GM23338 (cell line): ENCODE measurements at regions not wholly inside any gene's neighbourhood (a gene's known extent, or its start where the extent isn't known, plus 50 kb on each side); places are given as distances from the start of the nearest gene placed in this dataset.

ENCODE experiments used
- ATAC-seq: fragments of 200-7000 bp; cut with Tn5 transposase; 3 replicates; pipeline ENCODE4 v1.9.1; 2020
- DNase-seq: peaks from one replicate; pipeline ENCODE4 v3.0.0-alpha.2; 2015; ENCODE audit warnings: low spot score
- H2AFZ ChIP-seq: fragments of 200-600 bp; sonication (generic); 2 replicates; pipeline ENCODE4 v1.8.0; 2016; ENCODE audit warnings: antibody characterized with exemption, mild to moderate bottlenecking, moderate library complexity
- H3F3A ChIP-seq: fragments of 200-600 bp; sonication (generic); replicated peaks from 2 replicates; pipeline ENCODE4 v1.8.0; 2017; ENCODE audit warnings: antibody characterized with exemption, mixed run types, low read depth
- H3K27ac ChIP-seq: fragments of 200-600 bp; sonication (generic); 2 replicates; pipeline ENCODE4 v1.6.1; 2016; ENCODE audit warnings: low read depth
- H3K27me3 ChIP-seq: fragments of 200-600 bp; sonication (generic); 2 replicates; pipeline ENCODE4 v1.8.0; 2016; ENCODE audit warnings: mild to moderate bottlenecking, mixed run types, moderate library complexity; ENCODE audit not compliant: insufficient read depth
- H3K36me3 ChIP-seq: fragments of 200-600 bp; sonication (generic); 2 replicates; pipeline ENCODE4 v1.8.0; 2016; ENCODE audit warnings: mild to moderate bottlenecking; ENCODE audit not compliant: insufficient read depth
- H3K4me1 ChIP-seq: fragments of 200-600 bp; sonication (generic); 2 replicates; pipeline ENCODE4 v1.8.0; 2016; ENCODE audit warnings: mild to moderate bottlenecking, moderate library complexity; ENCODE audit not compliant: insufficient read depth
- H3K4me2 ChIP-seq: fragments of 200-600 bp; sonication (generic); 2 replicates; pipeline ENCODE4 v1.7.1; 2017; ENCODE audit warnings: mixed run types
- H3K4me3 ChIP-seq: fragments of 200-600 bp; sonication (generic); 2 replicates; pipeline ENCODE4 v1.6.1; 2016; ENCODE audit warnings: mixed run types
- H3K79me2 ChIP-seq: fragments of 200-600 bp; sonication (generic); replicated peaks from 2 replicates; pipeline ENCODE4 v1.8.0; 2017; ENCODE audit warnings: mild to moderate bottlenecking; ENCODE audit not compliant: insufficient read depth
- H3K9me2 ChIP-seq: fragments of 200-600 bp; sonication (generic); 2 replicates; pipeline ENCODE4 v1.8.0; 2017; ENCODE audit not compliant: insufficient read depth
- H4K20me1 ChIP-seq: fragments of 200-600 bp; sonication (generic); replicated peaks from 2 replicates; pipeline ENCODE4 v1.8.0; 2017; ENCODE audit warnings: mild to moderate bottlenecking; ENCODE audit not compliant: insufficient read depth
- H3K27ac Mint-ChIP-seq: 2 replicates; pipeline ENCODE4 v1.8.0; 2020; ENCODE audit warnings: inconsistent platforms, mild to moderate bottlenecking, moderate library complexity, mixed read lengths
- H3K27me3 Mint-ChIP-seq: 3 replicates; pipeline ENCODE4 v1.8.0; 2022; ENCODE audit warnings: low read depth, mild to moderate bottlenecking, moderate library complexity, mixed read lengths, inconsistent platforms; ENCODE audit not compliant: insufficient read depth, poor library complexity
- H3K36me3 Mint-ChIP-seq: 3 replicates; pipeline ENCODE4 v1.8.0; 2021; ENCODE audit warnings: low read depth, mild to moderate bottlenecking, inconsistent platforms, moderate library complexity, mixed read lengths
- H3K4me1 Mint-ChIP-seq: 3 replicates; pipeline ENCODE4 v1.8.0; 2020; ENCODE audit warnings: mild to moderate bottlenecking, inconsistent platforms, mixed read lengths
- H3K4me3 Mint-ChIP-seq: 3 replicates; pipeline ENCODE4 v1.8.0; 2021; ENCODE audit warnings: moderate library complexity, mild to moderate bottlenecking, inconsistent platforms, mixed read lengths
- H3K9me3 Mint-ChIP-seq: 3 replicates; pipeline ENCODE4 v1.8.0; 2020; ENCODE audit warnings: moderate library complexity, mild to moderate bottlenecking, inconsistent platforms, mixed read lengths
- CREB1 ChIP-seq: fragments of 250-450 bp; sonication (Bioruptor Pico); IDR thresholded peaks from 2 replicates; pipeline ENCODE4 v1.5.0; 2020; ENCODE audit warnings: low read depth, mild to moderate bottlenecking, moderate library complexity
- EZH2 ChIP-seq: fragments of 200-600 bp; sonication (generic); IDR thresholded peaks from one replicate; pipeline ENCODE4 v1.8.0; 2017; ENCODE audit warnings: antibody characterized with exemption, mild to moderate bottlenecking, low read depth; ENCODE audit not compliant: unreplicated experiment
- EZH2phosphoT487 ChIP-seq: fragments of 200-600 bp; sonication (generic); IDR thresholded peaks from one replicate; pipeline ENCODE4 v1.8.1; 2018; ENCODE audit warnings: antibody characterized with exemption; ENCODE audit not compliant: unreplicated experiment
- JUNB ChIP-seq: IDR thresholded peaks from one replicate; pipeline ENCODE4 v1.6.1; 2016; ENCODE audit warnings: antibody characterized with exemption; ENCODE audit not compliant: unreplicated experiment
- NANOG ChIP-seq: IDR thresholded peaks from 2 replicates; pipeline ENCODE4 v1.6.1; 2016; ENCODE audit warnings: antibody characterized with exemption, borderline replicate concordance
- POLR2AphosphoS5 ChIP-seq: IDR thresholded peaks from 2 replicates; pipeline ENCODE4 v1.6.1; 2016; ENCODE audit warnings: antibody characterized with exemption, low read depth
- STAT1 ChIP-seq: IDR thresholded peaks from one replicate; pipeline ENCODE4 v1.6.1; 2016; ENCODE audit warnings: antibody characterized with exemption; ENCODE audit not compliant: unreplicated experiment
- ZNF114 ChIP-seq: fragments of 250-450 bp; sonication (Bioruptor Pico); IDR thresholded peaks from 2 replicates; pipeline ENCODE4 v1.5.0; 2020; ENCODE audit warnings: mild to moderate bottlenecking, moderate library complexity
- ZNF331 ChIP-seq: fragments of 250-450 bp; sonication (Bioruptor Pico); IDR thresholded peaks from 2 replicates; pipeline ENCODE4 v1.5.0; 2020; ENCODE audit warnings: low read depth, mild to moderate bottlenecking, moderate library complexity
- TF ChIP-seq, protein P1 (sequence below), 2 experiments: fragments of 200-600 bp in 1 of 2; sonication (generic) in 1 of 2; conservative IDR thresholded peaks; 2 replicates each; pipeline versions ENCODE4 v1.5.1 to v1.6.1; 2016 to 2017; ENCODE audit warnings: antibody characterized with exemption in 2 of 2, low read depth in 2 of 2, mild to moderate bottlenecking in 2 of 2, moderate library complexity in 1 of 2
- TF ChIP-seq, protein P2 (sequence below): fragments of 250-450 bp; sonication (Bioruptor Pico); IDR thresholded peaks from 2 replicates; pipeline ENCODE4 v1.5.0; 2020; ENCODE audit warnings: mild to moderate bottlenecking, moderate library complexity
- TF ChIP-seq, protein P3 (sequence below): IDR thresholded peaks from one replicate; pipeline ENCODE4 v1.6.1; 2018; ENCODE audit warnings: antibody characterized with exemption; ENCODE audit not compliant: unreplicated experiment

DNA sequence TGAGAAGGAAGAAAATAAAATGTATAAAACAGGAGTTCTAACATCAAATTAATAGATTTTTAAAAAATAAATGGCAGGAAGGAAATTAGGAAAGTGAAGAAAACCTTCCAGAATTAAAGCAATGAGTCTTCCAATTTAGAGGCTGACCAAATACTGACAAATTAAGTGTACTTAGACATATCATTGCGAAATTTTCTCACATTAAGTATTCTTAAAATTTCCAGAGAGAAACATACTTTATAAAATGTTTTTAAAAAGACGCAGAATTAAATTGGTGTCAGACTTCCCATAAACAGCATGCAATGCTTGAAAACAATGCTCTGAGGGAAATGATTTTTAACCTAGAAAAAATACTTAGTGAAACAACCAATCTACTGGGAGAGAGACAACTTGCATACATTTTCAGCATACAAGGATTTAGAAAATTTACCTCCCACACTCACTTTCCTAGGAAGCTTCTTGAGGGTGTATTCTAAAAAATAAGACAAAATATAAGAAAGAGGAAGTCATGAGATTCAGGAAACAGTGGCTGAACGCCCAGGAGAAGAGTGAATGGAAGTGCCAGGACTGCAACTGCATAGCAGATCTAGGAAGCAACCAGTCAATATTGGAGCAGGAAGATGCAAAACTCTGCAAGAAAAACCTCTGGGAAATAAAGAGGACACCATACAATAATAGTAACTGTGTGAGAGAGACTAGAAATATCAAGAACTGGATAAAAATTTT is 339.9 kb downstream of the ADCYAP1 start:
- no peak overlapping the region for H3K4me2 ChIP-seq
- Mint-ChIP-seq H3K27me3 (no peaks in the 10 kb centered on the region), H3K27ac (no peak overlapping the region), H3K4me1 (no peaks in the 10 kb centered on the region), H3K9me3 (no peaks in the 10 kb centered on the region), H3K4me3 (no peak overlapping the region), H3K36me3 (no peaks in the 10 kb centered on the region)
- no peaks in the 10 kb centered on the region for H3K36me3 ChIP-seq
- DNase-seq (no peak), ATAC-seq (no peak)
- H3K4me3 ChIP-seq = no peak overlapping the region
- no peaks in the 10 kb centered on the region for H4K20me1 ChIP-seq
- no peaks in the 10 kb centered on the region for H3K27me3 ChIP-seq
- TF ChIP-seq JUNB (no peak), NANOG (no peak), STAT1 (no peak), EZH2 (no peak), ZNF114 (CRISPR knock-in tag) (no peak), POLR2AphosphoS5 (no peak), ZNF331 (CRISPR knock-in tag) (no peak), CREB1 (CRISPR knock-in tag) (no peak), EZH2phosphoT487 (no peak)
- TF ChIP-seq, protein P1, sequence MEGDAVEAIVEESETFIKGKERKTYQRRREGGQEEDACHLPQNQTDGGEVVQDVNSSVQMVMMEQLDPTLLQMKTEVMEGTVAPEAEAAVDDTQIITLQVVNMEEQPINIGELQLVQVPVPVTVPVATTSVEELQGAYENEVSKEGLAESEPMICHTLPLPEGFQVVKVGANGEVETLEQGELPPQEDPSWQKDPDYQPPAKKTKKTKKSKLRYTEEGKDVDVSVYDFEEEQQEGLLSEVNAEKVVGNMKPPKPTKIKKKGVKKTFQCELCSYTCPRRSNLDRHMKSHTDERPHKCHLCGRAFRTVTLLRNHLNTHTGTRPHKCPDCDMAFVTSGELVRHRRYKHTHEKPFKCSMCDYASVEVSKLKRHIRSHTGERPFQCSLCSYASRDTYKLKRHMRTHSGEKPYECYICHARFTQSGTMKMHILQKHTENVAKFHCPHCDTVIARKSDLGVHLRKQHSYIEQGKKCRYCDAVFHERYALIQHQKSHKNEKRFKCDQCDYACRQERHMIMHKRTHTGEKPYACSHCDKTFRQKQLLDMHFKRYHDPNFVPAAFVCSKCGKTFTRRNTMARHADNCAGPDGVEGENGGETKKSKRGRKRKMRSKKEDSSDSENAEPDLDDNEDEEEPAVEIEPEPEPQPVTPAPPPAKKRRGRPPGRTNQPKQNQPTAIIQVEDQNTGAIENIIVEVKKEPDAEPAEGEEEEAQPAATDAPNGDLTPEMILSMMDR (conservative IDR thresholded peaks at IDR 0.05; ENCODE audit: low read depth in 2 of 2) = no peak
- TF ChIP-seq, protein P2, sequence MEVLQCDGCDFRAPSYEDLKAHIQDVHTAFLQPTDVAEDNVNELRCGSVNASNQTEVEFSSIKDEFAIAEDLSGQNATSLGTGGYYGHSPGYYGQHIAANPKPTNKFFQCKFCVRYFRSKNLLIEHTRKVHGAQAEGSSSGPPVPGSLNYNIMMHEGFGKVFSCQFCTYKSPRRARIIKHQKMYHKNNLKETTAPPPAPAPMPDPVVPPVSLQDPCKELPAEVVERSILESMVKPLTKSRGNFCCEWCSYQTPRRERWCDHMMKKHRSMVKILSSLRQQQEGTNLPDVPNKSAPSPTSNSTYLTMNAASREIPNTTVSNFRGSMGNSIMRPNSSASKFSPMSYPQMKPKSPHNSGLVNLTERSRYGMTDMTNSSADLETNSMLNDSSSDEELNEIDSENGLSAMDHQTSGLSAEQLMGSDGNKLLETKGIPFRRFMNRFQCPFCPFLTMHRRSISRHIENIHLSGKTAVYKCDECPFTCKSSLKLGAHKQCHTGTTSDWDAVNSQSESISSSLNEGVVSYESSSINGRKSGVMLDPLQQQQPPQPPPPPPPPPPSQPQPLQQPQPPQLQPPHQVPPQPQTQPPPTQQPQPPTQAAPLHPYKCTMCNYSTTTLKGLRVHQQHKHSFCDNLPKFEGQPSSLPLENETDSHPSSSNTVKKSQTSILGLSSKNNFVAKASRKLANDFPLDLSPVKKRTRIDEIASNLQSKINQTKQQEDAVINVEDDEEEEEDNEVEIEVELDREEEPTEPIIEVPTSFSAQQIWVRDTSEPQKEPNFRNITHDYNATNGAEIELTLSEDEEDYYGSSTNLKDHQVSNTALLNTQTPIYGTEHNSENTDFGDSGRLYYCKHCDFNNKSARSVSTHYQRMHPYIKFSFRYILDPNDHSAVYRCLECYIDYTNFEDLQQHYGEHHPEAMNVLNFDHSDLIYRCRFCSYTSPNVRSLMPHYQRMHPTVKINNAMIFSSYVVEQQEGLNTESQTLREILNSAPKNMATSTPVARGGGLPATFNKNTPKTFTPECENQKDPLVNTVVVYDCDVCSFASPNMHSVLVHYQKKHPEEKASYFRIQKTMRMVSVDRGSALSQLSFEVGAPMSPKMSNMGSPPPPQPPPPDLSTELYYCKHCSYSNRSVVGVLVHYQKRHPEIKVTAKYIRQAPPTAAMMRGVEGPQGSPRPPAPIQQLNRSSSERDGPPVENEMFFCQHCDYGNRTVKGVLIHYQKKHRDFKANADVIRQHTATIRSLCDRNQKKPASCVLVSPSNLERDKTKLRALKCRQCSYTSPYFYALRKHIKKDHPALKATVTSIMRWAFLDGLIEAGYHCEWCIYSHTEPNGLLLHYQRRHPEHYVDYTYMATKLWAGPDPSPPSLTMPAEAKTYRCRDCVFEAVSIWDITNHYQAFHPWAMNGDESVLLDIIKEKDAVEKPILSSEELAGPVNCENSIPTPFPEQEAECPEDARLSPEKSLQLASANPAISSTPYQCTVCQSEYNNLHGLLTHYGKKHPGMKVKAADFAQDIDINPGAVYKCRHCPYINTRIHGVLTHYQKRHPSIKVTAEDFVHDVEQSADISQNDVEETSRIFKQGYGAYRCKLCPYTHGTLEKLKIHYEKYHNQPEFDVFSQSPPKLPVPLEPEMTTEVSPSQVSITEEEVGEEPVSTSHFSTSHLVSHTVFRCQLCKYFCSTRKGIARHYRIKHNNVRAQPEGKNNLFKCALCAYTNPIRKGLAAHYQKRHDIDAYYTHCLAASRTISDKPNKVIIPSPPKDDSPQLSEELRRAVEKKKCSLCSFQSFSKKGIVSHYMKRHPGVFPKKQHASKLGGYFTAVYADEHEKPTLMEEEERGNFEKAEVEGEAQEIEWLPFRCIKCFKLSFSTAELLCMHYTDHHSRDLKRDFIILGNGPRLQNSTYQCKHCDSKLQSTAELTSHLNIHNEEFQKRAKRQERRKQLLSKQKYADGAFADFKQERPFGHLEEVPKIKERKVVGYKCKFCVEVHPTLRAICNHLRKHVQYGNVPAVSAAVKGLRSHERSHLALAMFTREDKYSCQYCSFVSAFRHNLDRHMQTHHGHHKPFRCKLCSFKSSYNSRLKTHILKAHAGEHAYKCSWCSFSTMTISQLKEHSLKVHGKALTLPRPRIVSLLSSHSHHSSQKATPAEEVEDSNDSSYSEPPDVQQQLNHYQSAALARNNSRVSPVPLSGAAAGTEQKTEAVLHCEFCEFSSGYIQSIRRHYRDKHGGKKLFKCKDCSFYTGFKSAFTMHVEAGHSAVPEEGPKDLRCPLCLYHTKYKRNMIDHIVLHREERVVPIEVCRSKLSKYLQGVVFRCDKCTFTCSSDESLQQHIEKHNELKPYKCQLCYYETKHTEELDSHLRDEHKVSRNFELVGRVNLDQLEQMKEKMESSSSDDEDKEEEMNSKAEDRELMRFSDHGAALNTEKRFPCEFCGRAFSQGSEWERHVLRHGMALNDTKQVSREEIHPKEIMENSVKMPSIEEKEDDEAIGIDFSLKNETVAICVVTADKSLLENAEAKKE = no peak
- TF ChIP-seq, protein P3, sequence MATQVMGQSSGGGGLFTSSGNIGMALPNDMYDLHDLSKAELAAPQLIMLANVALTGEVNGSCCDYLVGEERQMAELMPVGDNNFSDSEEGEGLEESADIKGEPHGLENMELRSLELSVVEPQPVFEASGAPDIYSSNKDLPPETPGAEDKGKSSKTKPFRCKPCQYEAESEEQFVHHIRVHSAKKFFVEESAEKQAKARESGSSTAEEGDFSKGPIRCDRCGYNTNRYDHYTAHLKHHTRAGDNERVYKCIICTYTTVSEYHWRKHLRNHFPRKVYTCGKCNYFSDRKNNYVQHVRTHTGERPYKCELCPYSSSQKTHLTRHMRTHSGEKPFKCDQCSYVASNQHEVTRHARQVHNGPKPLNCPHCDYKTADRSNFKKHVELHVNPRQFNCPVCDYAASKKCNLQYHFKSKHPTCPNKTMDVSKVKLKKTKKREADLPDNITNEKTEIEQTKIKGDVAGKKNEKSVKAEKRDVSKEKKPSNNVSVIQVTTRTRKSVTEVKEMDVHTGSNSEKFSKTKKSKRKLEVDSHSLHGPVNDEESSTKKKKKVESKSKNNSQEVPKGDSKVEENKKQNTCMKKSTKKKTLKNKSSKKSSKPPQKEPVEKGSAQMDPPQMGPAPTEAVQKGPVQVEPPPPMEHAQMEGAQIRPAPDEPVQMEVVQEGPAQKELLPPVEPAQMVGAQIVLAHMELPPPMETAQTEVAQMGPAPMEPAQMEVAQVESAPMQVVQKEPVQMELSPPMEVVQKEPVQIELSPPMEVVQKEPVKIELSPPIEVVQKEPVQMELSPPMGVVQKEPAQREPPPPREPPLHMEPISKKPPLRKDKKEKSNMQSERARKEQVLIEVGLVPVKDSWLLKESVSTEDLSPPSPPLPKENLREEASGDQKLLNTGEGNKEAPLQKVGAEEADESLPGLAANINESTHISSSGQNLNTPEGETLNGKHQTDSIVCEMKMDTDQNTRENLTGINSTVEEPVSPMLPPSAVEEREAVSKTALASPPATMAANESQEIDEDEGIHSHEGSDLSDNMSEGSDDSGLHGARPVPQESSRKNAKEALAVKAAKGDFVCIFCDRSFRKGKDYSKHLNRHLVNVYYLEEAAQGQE = no peak
- no peaks in the 10 kb centered on the region for H3K79me2 ChIP-seq
- no peaks in the 10 kb centered on the region for H3F3A ChIP-seq
- no peak overlapping the region for H3K27ac ChIP-seq
- H3K4me1 ChIP-seq = no peaks in the 10 kb centered on the region
- H3K9me2 ChIP-seq = no peaks in the 10 kb centered on the region
- no peak overlapping the region for H2AFZ ChIP-seq
